WERI-Rb-1 (cell line): ENCODE measurements at regions not wholly inside any gene's neighbourhood (a gene's known extent, or its start where the extent isn't known, plus 50 kb on each side); places are given as distances from the start of the nearest gene placed in this dataset.

Experiments used
- DNase-seq: peaks from one replicate; pipeline ENCODE4 v3.0.0-alpha.2; 2020
- H3K27ac ChIP-seq: fragments of 250-450 bp; sonication (Bioruptor Pico); 2 replicates; pipeline ENCODE4 v1.5.1; 2020; ENCODE audit warnings: mild to moderate bottlenecking, moderate library complexity
- H3K27me3 ChIP-seq: fragments of 250-450 bp; sonication (Bioruptor Pico); 2 replicates; pipeline ENCODE4 v1.5.1; 2021; ENCODE audit warnings: mild to moderate bottlenecking, low read depth, moderate library complexity; ENCODE audit not compliant: insufficient read depth, severe bottlenecking
- H3K36me3 ChIP-seq: fragments of 250-450 bp; sonication (Bioruptor Pico); 2 replicates; pipeline ENCODE4 v1.5.1; 2020; ENCODE audit warnings: mild to moderate bottlenecking, moderate library complexity
- H3K4me3 ChIP-seq: 2 replicates; pipeline ENCODE4 v1.5.1; 2011; ENCODE audit warnings: low read depth, mild to moderate bottlenecking, control low read depth, low read length
- H3K9me3 ChIP-seq: fragments of 250-450 bp; sonication (Bioruptor Pico); 2 replicates; pipeline ENCODE4 v1.5.1; 2021; ENCODE audit warnings: mild to moderate bottlenecking, moderate library complexity; ENCODE audit not compliant: severe bottlenecking
- TF ChIP-seq, protein P1 (sequence below): IDR thresholded peaks from 2 replicates; pipeline ENCODE4 v1.5.1; 2011; ENCODE audit warnings: low read depth, mild to moderate bottlenecking, control low read depth, inconsistent platforms, low read length

GRCh38 chr10:123567984-123568739 lies 98.0 kb upstream of the GPR26 start:
- Histone ChIP-seq H3K36me3 (no peaks in the 10 kb centered on the region), H3K4me3 (no peak overlapping the region), H3K27me3 (peaks cover 82% of the 10 kb centered on the region), H3K9me3 (peaks cover 3% of the 10 kb centered on the region), H3K27ac (no peak overlapping the region)
- TF ChIP-seq, protein P1, sequence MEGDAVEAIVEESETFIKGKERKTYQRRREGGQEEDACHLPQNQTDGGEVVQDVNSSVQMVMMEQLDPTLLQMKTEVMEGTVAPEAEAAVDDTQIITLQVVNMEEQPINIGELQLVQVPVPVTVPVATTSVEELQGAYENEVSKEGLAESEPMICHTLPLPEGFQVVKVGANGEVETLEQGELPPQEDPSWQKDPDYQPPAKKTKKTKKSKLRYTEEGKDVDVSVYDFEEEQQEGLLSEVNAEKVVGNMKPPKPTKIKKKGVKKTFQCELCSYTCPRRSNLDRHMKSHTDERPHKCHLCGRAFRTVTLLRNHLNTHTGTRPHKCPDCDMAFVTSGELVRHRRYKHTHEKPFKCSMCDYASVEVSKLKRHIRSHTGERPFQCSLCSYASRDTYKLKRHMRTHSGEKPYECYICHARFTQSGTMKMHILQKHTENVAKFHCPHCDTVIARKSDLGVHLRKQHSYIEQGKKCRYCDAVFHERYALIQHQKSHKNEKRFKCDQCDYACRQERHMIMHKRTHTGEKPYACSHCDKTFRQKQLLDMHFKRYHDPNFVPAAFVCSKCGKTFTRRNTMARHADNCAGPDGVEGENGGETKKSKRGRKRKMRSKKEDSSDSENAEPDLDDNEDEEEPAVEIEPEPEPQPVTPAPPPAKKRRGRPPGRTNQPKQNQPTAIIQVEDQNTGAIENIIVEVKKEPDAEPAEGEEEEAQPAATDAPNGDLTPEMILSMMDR: no peak
- DNase-seq: no peak

DNA sequence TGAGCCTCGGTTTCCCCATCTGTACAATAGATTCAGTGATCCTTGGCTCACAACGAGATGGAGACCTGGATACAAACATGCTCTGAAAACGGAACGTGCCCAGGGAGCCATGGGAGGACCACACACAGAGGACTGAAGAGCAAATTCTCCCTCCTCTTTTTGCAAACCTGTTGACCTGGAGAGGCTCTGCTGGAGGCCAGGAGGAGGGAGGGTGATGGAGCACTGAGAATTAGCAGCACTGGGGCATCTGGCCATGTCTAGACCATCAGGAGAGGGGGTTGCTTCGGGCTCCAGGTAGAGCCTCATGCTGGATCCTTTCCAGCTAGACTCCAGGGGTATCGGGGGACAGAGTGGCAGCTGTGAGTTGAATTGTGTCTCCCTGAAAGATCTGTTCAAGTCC lies 97.4 kb upstream of the GPR26 start:
- H3K27ac ChIP-seq: no peak overlapping the region
- no peaks in the 10 kb centered on the region for H3K36me3 ChIP-seq
- H3K4me3 ChIP-seq: no peak overlapping the region
- H3K27me3 ChIP-seq: peaks cover 84% of the 10 kb centered on the region
- no peak for DNase-seq
- peaks cover 3% of the 10 kb centered on the region for H3K9me3 ChIP-seq
- TF ChIP-seq, protein P1: no peak

DNA sequence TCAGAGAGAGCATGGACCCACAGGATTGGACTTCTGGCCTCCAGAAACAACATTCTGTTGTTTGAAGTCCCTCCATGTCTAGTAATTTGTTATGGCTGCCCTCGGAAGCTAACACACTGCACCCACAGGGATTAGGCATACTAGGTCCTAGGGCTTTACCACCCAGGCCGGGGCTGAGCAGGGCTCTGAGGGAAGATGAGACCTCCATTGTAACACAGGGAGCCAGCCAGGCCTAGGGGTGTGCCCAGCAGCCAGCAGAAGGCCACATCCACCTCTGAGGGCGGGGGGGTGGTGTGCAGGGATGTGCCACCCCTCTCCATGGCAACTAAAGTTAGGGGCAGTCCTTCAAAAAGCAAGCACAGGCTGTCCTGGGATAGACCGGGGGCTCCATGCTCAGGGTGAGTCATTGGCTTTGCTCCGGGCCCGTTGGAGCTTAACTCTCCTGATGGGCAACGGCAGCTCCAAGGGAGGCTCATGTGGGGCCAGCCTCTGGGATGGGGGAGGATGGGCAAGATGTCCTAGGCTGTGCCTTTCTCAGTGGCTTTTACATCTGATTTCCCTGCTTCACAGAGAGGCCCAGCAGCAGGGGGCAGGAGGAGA lies 96.6 kb upstream of the GPR26 start:
- Histone ChIP-seq H3K9me3 (peaks cover 3% of the 10 kb centered on the region), H3K36me3 (no peaks in the 10 kb centered on the region), H3K4me3 (no peak overlapping the region), H3K27ac (no peak overlapping the region), H3K27me3 (peaks cover 85% of the 10 kb centered on the region)
- TF ChIP-seq, protein P1: no peak
- no peak for DNase-seq

- Histone ChIP-seq H3K4me3 (no peak overlapping the region), H3K36me3 (no peaks in the 10 kb centered on the region), H3K9me3 (peaks cover 3% of the 10 kb centered on the region), H3K27ac (no peak overlapping the region), H3K27me3 (peaks cover 90% of the 10 kb centered on the region)
- no peak for DNase-seq
- TF ChIP-seq, protein P1: no peak
These were observed 95.9 kb upstream of the GPR26 start for GRCh38 chr10:123570051-123570897.

- peaks cover 90% of the 10 kb centered on the region for H3K27me3 ChIP-seq
- H3K27ac ChIP-seq: no peak overlapping the region
- TF ChIP-seq, protein P1: no peak
- H3K9me3 ChIP-seq: peaks cover 1% of the 10 kb centered on the region
- no peak overlapping the region for H3K4me3 ChIP-seq
- DNase-seq: no peak
- H3K36me3 ChIP-seq: no peaks in the 10 kb centered on the region
These were observed 95.1 kb upstream of the GPR26 start for GRCh38 chr10:123570898-123571515.
